CD4-positive, alpha-beta T cell treated with Interleukin-12 subunit alpha and Interleukin-12 subunit beta, for 1 hour (primary cell): ENCODE measurements at regions not wholly inside any gene's neighbourhood (a gene's known extent, or its start where the extent isn't known, plus 50 kb on each side); places are given as distances from the start of the nearest gene placed in this dataset.
"Not testable (repeated sequence)": the region's sequence is repeated elsewhere in the genome, so short reads cannot be mapped to it uniquely, and the experiment has no call there.

Experiments used
- DNase-seq: peaks from one replicate; pipeline ENCODE4 v3.0.0-alpha.2; 2020

DNA sequence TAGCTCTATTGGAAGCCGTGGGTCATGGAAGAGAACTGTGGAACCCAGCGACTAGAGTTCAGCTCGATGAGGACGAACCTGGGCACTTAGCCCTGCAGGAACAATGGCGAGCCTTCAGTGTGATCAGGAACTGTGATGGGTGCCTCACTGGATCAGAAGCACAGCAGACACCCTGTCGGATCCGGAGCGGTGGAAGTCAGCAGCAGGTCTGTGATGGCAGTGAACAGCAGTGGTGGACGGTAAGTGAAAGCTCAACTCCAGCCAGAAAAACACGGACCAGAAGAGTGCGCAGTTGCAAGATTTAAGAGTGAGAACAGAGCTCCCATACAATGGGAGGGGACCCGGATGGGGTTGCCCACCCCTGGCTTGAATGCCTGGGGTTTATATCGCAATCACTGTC lies 282.2 kb downstream of the NSUN3 start:
- no peak for DNase-seq

DNA sequence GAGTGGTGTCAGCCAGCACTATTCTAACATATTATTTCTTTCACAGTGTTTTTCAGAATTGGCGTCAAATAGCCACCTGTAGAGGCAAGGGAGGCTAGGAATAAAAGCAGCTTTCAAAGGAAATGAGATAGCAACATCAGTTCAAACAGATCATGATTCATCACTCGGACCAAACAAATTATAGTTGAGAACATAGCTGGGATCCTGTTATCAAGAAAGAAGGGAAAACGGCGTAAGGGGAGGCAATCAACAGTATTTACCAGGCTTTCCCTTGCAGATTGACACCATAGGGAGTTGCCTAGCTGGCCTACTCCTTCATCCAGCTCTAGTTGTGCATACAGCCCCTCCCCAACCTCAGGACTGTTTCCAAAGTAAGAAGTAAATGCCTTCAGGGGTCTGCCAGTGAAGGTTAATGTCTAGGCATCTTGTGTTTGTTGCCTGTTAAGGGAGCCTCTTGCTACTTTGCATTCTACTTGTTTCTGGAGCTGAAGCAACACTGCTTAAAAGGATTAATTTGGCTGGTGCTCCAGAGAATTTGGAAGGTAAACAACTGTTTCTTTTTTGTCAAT lies 286.5 kb downstream of the NSUN3 start:
- no peak for DNase-seq

DNA sequence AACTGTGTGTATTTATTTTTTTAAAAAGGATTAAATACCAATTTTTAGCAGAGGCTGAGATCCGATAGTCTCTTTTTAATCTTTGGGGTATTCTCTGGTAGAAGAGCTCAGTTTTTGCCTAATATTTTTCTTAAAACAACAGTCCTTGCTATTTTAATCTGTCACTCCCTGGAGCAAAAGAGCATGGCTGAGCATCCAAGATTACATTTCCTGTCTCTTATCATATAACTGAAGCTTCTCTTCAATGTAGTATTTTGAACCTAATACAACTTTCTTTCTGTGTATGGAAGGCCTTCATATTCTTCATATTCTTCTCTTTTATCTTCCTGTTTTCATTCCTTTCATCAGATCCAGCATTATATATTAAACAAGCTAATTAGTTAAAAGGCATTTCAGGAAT lies 293.7 kb downstream of the NSUN3 start:
- no peak for DNase-seq

DNA sequence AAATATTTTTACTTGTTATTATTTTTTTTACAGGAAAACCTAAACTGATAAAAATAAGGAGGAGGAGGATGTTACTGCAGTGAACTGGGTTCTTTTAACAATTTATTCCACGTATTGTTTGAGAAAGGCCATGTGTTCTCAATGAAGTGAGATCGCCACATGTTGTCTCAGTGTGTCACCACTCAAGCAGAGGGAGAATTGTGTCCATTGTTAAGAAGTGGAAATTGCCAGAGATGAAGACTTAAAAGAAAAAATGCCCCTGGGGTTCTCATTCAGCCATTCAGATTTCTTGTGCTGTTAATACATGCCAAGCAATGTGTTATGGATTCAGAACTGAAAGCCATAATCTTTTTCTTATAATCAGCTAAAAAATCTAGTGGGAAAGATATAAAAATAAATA lies 297.1 kb downstream of the NSUN3 start:
- DNase-seq, result no peak

DNA sequence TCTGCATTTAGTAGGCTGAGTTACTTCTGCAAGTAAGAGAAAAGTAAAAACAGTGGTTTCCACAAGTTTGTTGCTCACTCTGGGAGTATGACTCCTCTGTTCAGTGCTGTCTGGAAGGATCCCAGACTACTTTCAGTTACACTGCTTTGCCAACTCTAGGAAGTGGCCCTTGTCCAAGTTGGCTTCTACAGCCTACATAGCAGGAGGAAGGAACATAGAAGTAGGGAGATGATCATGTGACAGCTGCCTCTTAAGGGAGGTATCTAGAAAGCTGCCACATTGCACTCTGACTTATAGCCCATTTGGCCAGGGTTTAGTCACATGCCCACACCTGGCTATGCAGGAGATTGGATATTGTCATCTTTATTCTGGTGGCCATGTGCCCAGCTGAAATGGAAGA lies 298.1 kb downstream of the NSUN3 start:
- no peak for DNase-seq

DNA sequence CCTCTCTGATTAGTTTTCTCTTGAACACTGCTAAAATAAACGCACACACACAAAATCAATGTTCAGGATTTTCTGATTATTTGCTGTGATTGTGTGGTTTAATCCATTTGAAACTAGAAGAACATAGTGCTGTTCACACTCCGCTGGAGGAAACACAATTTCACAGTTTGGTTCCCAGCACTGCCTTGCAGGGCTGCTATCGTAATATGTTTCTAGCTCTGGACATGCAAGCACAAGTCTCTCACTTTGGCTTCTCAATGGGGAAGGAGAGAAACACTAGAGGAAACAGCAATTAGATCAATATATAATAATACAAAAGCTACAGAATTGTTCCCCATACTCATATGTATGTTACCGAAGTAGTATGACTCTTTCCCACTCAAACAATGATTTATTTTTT lies 299.5 kb downstream of the NSUN3 start:
- no peak for DNase-seq

DNA sequence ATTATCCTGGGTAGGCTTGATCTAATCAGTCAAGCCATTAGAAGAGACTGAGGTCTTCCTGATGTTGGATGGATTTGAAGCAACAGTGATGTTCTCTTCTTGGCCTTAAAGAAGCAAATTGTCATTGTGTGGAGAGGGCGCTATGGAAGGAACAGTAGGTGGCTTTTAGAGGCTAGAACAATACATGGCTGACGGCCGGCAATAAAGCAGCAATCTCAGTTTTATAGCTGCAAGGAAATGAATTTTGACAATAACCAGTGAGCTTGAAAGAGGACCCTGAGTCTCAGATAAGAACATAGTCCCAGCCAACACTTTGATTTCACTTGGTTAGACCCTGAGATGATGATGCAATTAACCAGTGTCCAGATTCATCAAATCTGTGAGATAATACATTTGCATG lies 302.1 kb downstream of the NSUN3 start:
- no peak for DNase-seq

DNA sequence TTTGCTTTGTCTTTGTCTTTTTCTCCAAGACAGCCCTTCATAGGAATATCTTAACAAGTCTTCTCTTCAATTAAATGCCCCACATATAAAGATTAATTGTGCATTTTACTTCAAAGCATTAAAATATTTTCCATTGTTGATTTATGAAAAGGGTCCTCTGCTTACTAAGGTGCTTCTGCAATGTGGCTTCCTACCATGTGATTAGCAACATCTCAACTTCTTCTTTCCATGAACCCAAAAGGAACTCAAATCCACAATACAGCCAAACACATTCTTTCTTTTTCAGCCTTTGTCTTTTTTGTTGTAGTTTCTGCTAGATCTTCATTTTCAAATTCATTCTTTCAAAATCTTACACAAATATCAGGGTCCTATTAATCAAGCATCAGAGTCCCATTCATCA lies 309.2 kb downstream of the NSUN3 start:
- DNase-seq, result no peak

DNA sequence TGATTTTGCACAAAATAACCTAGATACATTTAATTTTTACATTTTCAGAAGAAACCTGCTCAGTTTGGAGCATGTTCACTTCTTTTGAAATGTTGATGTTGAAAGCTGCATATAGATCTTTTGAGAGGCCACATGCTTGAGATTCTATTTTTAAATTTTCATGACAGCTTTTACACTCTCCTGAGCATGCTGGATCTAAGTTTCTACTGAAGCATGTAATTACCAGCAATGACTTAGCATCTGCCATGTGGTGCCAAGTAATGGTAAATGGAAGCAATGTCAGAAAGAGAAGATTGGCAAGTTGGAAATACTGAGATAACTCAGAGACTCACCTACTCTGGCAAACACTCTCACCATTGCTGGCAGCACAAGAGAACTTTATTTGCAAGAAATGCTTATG lies 310.6 kb downstream of the NSUN3 start:
- DNase-seq, result no peak

DNA sequence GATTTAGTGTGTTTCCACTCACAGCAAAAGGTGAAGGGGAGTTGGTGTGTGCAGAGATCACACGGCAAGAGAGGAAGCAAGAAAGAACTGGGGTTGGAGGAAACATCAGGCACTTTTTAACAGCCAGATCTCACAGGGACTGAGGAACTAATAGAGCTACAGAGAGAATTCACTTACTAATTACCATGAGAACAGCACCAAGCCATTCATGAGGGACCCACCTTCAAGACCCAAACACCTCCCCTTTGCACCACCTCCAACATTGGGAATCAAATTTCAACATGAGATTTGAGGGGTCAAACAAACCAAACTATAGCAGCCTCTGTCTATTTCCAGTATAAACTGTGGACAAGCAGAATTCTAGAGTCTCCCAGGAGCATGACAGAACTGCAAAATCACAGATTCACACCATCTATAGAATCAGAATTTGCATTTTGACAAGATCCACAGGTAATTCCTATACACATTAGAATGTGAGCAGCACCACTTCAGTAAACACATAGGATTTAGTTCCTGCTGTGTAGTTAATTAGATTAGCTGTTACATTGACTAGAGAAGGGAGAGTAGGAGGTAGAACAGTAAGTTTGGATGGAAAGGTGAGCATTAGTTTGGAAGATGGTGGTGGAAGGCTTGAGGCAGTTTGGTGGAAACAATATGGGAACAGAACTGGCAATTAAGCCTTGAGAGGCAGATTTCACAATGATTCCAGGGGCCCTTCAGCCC lies 311.7 kb downstream of the NSUN3 start:
- no peak for DNase-seq

DNA sequence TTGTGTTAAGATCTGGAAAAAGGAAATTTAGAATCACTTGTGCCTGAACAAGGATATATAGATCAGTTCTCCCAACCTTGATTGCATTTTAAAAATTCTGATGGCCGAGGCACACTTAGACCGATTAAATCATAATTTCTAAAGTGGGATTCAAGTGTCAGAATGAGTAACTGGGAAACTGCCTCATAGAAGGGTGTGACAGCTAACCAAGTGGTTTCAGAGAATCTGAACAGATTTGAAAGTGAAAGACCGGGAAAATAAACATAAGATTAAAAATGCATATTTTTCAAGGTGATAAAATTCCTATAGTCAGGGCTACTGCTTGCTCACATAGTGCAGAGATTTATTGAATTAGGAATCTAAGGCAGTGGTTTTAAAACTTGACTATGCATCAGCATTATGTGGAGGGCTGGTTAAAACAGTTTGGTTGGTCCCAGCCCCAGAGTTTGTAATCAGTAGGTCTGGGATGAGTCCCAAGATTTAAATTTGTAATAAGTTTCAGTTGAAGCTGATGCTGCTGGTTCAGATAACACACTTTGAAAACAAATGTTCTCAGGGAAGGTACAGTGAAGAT lies 314.3 kb downstream of the NSUN3 start:
- DNase-seq, result not testable (repeated sequence)

DNA sequence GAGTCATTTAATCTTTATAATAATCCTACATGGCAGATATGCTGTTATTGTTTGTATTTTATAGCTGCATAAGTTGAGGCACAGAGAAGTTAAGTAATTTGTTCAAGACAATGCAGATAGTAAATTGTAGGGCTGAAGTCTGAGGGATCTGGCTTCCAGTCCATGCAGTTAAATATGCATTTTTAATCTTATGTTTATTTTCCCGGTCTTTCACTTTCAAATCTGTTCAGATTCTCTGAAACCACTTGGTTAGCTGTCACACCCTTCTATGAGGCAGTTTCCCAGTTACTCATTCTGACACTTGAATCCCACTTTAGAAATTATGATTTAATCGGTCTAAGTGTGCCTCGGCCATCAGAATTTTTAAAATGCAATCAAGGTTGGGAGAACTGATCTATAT lies 315.0 kb downstream of the NSUN3 start:
- DNase-seq, result not testable (repeated sequence)

DNA sequence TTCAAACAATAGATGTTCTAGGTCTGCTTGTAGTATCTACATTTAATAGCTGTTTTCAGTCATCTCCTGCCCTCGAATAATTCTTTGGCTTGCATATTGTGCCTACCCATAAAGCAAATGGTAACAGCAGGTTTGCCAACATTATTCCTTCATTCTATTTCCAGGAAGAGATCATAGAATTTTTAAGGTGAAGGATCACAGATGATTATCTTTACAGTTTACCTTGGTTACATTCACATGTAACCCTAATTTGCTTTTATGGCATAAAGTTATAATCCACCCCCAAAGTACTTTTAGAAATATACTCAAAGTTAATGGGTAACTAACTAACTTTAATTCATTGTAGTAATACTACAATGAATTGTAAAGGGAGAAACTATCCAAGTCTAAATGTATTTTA lies 315.5 kb downstream of the NSUN3 start:
- DNase-seq, result no peak

DNA sequence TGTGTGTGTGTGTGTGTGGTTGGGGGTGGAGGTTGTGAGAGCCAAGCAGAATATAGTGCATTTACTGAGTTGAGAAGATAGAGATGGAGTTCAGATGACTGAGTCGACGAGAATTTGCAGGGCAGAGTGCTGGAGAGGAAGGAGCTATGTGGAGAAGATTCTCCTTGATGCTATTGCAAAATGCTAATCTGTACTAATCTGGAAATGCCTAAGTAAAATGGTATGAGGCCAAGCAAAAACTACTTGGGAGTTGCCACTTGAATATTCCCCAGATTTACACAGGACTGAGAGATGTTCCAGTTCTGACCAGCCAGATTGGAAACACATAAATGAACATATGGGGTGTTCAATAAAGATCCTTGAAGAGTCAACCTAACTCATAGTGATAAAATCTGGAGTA lies 316.4 kb downstream of the NSUN3 start:
- DNase-seq, result no peak

DNA sequence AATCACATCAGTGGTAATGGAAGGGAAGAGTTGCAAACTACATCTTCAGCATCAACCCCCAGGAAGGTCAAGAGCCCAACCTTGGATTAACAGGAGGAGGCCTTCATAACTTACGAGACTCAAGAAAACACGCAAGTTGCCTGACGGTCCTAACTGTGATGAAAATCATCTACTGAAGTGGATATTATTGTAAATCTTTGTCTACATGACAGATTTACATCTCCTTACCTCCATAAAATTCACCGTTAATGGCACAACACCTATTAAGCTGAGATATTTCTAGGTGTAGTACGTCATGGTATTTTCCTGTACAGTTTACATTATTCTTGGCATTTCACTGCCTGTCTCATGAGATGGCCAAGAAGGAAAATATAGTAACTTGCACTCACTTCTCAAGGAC lies 332.0 kb downstream of the NSUN3 start:
- no peak for DNase-seq

DNA sequence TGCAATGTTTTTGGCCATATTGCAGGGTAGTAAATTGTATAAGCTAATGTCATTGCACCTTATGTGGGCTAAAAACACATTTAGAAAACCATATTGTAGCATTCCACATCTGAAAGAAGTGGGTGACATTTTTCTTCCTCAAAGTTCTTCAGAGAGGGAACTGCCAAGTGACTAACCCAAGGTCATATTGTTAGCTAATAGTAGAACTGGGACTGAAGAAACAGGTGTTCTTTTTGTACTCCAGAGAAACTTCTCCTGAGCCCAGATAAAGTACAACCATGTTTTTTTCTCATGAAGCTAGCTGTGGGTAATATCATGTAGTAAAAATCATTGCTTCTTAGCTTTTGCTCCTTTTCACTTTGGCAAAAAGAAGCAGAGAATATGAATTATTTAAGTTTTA lies 333.0 kb downstream of the NSUN3 start:
- DNase-seq, result no peak

DNA sequence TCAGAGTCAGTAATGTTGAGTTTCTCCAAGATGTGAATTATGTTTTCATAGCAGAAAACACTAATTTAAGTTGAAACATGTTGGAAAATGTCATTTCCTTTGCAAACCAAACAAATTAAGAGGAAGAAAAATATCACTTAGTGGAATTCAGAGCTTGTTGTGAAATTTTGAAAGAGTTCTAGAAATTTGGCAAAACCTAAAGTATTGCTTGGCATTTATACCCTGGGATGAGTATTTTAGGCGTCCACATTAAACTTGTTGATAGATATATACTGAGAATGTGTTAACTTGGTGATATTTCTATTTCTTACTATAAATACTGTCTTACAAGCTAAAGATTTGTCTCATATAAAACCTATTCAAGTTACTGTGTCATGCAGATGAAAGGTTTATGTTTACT lies 335.2 kb downstream of the NSUN3 start:
- no peak for DNase-seq

DNA sequence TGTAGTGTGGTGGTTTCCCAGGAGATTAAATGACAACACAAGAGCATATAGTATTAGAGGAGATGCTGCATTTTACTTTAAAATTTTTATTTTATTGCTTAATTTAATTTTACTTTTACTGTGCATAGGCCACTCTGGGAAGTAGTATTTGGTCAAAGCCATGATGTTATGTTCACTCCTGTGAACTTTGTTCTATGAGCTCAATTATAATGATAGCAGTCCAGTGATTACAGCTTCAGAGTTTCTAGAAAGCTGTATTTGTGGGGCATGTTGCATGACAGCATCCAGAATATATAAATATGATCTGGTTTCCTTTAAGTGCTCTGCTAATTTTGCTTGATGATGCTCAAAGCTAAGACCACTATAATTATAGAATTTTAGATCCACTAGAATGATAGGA lies 338.6 kb downstream of the NSUN3 start:
- no peak for DNase-seq

DNA sequence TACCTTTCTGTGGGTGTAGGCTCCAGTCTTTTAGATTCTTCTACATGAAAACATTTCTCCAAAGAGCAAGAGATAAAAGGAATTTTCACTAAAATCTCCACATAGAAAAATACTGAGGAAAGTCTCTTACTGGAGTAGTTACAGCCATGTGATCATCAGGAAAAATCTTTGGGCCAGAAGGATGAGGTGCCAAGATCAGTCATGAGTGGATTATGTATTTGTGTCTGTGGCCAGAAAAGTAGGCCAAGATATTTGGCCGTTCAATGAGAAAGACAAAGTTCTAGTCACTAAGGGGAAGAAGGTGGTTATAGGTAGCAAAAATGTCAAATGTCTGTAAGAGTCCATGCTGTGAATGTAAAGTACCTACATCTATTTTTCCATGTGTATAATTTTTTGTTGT lies 339.3 kb downstream of the NSUN3 start:
- no peak for DNase-seq

DNA sequence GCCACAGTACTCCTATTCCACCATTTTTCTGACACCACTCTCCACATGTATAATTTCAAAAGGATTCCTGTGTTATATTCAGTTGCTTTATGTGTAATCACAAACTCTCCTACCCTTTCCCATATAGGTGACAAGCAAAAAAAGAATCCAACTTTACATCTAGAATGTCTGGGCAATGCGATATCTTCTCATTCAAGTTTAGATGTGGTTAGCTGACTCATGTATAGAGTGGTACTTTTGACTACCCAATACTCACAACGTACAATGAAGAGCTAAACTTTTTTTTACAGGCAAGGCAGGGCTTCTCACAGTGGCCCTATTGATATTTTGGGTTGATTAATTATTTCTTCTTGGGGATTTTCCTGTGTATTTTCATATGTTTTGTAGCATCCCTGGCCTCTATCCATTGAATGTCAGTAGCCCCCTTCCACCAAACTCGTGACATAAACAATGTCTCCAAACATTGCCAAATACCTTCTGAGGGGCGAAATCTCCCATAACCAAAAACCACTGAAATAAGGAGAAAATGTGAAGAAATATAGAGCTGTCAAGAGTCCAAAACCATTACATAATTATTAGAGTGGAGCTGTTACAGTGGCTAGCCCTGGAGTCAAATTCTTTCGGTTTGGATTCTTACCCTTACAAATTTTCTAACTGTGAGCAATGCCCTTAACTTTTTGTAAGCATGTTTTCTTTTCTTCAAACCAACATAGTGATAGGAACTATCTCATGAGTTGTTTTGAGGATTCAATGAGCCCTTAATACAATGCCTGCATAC lies 342.6 kb downstream of the NSUN3 start:
- no peak for DNase-seq

DNA sequence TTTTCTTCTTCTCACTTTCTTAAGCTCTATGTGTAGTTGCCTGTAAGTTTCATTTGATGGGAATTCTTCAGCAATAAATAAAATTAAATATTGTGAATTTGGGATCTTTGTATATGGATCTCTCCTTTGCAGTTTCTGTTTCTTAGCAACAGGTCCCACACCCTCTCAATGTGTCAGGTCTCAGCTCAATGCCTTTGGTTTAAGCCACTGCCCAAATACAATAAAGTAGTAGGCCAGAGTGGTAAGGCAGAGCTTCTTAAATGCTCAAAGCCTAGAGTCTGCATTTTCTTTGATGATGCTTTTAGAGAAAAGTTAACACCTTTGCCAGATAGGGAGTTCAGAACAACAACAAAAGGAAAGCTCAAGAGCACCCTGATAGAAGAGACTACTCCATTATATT lies 343.7 kb downstream of the NSUN3 start:
- no peak for DNase-seq

DNA sequence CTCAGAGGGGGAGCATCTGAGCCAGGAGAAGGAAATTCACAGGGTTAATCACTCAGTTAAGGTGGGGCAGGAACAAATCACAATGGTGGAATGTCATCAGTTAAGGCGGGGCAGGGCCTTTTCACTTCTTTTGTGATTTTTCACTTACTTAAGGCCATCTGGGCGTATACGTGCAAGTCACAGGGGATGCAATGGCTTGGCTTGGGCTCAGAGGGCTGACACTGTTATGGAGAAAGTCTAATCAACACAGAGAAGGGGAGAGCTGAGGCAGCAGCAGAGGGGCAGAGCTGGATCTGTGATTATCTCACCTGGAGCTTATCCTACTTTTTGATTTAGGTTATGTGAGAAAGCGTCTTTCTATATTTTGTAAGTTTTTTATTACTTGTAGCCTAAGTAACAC lies 350.1 kb downstream of the NSUN3 start:
- DNase-seq, result not testable (repeated sequence)

DNA sequence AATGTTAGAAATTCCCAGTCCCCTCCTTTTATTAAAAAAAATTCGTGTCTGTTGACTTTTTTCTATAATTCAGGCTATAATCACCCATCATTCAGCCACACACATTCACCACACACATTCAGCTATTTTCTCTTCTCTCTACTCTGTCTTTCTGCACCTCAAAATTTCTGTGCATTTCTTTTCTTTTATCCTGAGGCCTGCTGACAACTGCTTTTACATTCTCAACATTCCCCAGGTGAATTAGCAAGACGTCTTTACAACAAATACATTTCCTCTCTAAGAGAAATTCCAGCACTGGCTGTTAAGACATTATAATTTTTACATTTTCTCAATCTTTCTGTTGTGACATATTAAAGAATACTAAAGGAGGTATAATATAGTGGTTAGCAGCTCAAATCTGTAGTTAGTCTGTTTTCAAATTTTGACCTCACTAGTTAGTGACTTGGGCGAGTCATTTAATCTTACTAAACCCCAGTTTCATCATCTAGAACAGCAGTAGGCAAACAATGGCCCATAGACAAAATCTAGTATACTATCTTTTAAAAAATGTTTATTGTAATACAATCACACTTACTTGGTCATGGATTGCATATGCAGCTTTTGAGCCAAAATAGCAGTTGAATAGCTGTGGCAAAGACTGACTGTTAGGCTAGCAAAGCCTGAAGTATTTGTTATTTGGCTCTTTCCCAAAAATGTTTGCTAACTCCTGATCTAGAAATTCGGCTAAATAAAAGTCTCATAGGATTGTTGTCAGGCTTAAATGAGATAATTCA lies 350.7 kb downstream of the NSUN3 start:
- DNase-seq, result no peak
